K562 (cell line): ENCODE measurements at regions not wholly inside any gene's neighbourhood (a gene's known extent, or its start where the extent isn't known, plus 50 kb on each side); places are given as distances from the start of the nearest gene placed in this dataset.

Experiments
- ATAC-seq: fragments of 200-7000 bp; cut with Tn5 transposase; 3 replicates; pipeline ENCODE4 v1.9.1; 2020; ENCODE audit warnings: moderate library complexity
- BruUV-seq: library from RNA; stranded (reverse); fragments of 400-500 nt; replicated peaks from 2 replicates; lab custom pipeline; 2021; lab: Mats Ljungman, UMichigan
- CTCF ChIA-PET: fragments of 300-600 bp; formaldehyde crosslinking; extraction: SDS; loops from one replicate; lab custom pipeline; 2021; ENCODE audit warnings: low intra/inter-chr PET ratio; lab: Yijun Ruan, JAX
- POLR2A ChIA-PET: fragments of 300-600, 350-650 bp; sonication (Branson Sonifier 250); formaldehyde crosslinking; extraction: SDS; loops from one replicate; lab custom pipeline; 2021; ENCODE audit warnings: antibody characterized with exemption, inconsistent platforms; lab: Yijun Ruan, JAX
- DNase-seq, 4 experiments: peaks; one replicate each; pipeline versions ENCODE4 v3.0.0 to v3.0.0-alpha.2; 2011 to 2018; ENCODE audit warnings: low spot score in 3 of 4, mixed read lengths in 3 of 4; ENCODE audit errors: extremely low read depth in 1 of 4
- FAIRE-seq: peaks from 2 replicates; lab custom pipeline; 2011; peaks lifted over from hg19 to GRCh38; lab: Jason Lieb, UNC
- H2AFZ ChIP-seq: 2 replicates; pipeline ENCODE4 v1.6.0; 2011; ENCODE audit warnings: low read depth, low read length, control low read depth, inconsistent platforms
- H3K27ac ChIP-seq: fragments of 200-600 bp; 3 replicates; pipeline ENCODE4 v1.8.0; 2011; ENCODE audit warnings: low read depth, mild to moderate bottlenecking, control low read depth, inconsistent platforms, low read length, moderate library complexity, mixed read lengths; ENCODE audit errors: extremely low read depth
- H3K27me3 ChIP-seq, 2 experiments: fragments of 300-600 bp in 1 of 2; 2 replicates in 1 of 2; 3 replicates in 1 of 2; pipeline versions ENCODE4 v1.6.0 to v1.8.0; 2011; ENCODE audit warnings: inconsistent platforms in 2 of 2, low read length in 2 of 2, mild to moderate bottlenecking in 1 of 2, mixed read lengths in 1 of 2, moderate library complexity in 1 of 2; ENCODE audit not compliant: control insufficient read depth in 2 of 2, insufficient read depth in 2 of 2
- H3K36me3 ChIP-seq: fragments of 300-600 bp; 3 replicates; pipeline ENCODE4 v1.8.0; 2011; ENCODE audit warnings: mild to moderate bottlenecking, low read length, inconsistent platforms; ENCODE audit not compliant: control insufficient read depth, insufficient read depth
- H3K4me1 ChIP-seq, 2 experiments: fragments of 200-600 bp in 1 of 2; replicated peaks in 1 of 2; 2 replicates in 1 of 2; 3 replicates in 1 of 2; pipeline versions ENCODE4 v1.5.1 to v1.8.0; 2011; ENCODE audit warnings: inconsistent platforms in 2 of 2, low read length in 2 of 2, mild to moderate bottlenecking in 1 of 2, mixed read lengths in 1 of 2, moderate library complexity in 1 of 2; ENCODE audit not compliant: control insufficient read depth in 2 of 2, insufficient read depth in 2 of 2
- H3K4me2 ChIP-seq: 2 replicates; pipeline ENCODE4 v1.6.1; 2011; ENCODE audit warnings: low read length, control low read depth, inconsistent platforms, mixed read lengths; ENCODE audit not compliant: insufficient read depth
- H3K4me3 ChIP-seq: fragments of 200-600 bp; sonication (generic), shearing (Covaris generic); 2 replicates; pipeline ENCODE4 v1.5.1; 2016; ENCODE audit warnings: control low read depth, inconsistent platforms
- H3K79me2 ChIP-seq: fragments of 200-600 bp; 3 replicates; pipeline ENCODE4 v1.8.0; 2011; ENCODE audit warnings: low read length, inconsistent platforms; ENCODE audit not compliant: control insufficient read depth, insufficient read depth
- H3K9ac ChIP-seq, 2 experiments: 2 replicates each; pipeline versions ENCODE4 v1.6.0 to v1.6.1; 2011; ENCODE audit warnings: low read depth in 2 of 2, low read length in 2 of 2, control low read depth in 1 of 2, inconsistent platforms in 1 of 2, mild to moderate bottlenecking in 1 of 2, mixed read lengths in 1 of 2; ENCODE audit not compliant: insufficient read depth in 1 of 2
- H3K9me1 ChIP-seq: one replicate; pipeline ENCODE4 v1.6.0; 2011; ENCODE audit warnings: inconsistent platforms, mild to moderate bottlenecking, low read length, moderate library complexity; ENCODE audit not compliant: control insufficient read depth, insufficient read depth
- H3K9me3 ChIP-seq: replicated peaks from 2 replicates; pipeline ENCODE4 v1.5.1; 2011; ENCODE audit warnings: low read depth, low read length, inconsistent platforms; ENCODE audit not compliant: control insufficient read depth, insufficient read depth
- H4K20me1 ChIP-seq: replicated peaks from 2 replicates; pipeline ENCODE4 v1.6.1; 2011; ENCODE audit warnings: low read length, inconsistent platforms, mixed read lengths; ENCODE audit not compliant: control insufficient read depth, insufficient read depth
- FOXA3 ChIP-seq, 2 experiments: fragments of 450-650 bp in 1 of 2; sonication (generic) in 1 of 2; formaldehyde crosslinking; IDR thresholded peaks in 1 of 2; conservative IDR thresholded peaks in 1 of 2; 2 replicates each; pipeline versions ENCODE4 v1.4.0 to v1.8.0; 2020 to 2022; ENCODE audit warnings: mild to moderate bottlenecking in 2 of 2, missing genetic modification reagents in 1 of 2
- FOXO4 ChIP-seq: fragments of 450-650 bp; formaldehyde crosslinking; IDR thresholded peaks from 2 replicates; pipeline ENCODE4 v1.4.0; 2020; ENCODE audit warnings: mild to moderate bottlenecking, moderate library complexity
- IRF9 ChIP-seq: fragments of 450-650 bp; IDR thresholded peaks from 2 replicates; pipeline ENCODE4 v1.6.1; 2016; ENCODE audit warnings: missing biosample characterization, missing genetic modification characterization
- MECOM ChIP-seq: fragments of 250-450 bp; sonication (Bioruptor Pico); IDR thresholded peaks from 2 replicates; pipeline ENCODE4 v1.8.0; 2022; ENCODE audit warnings: inconsistent platforms
- MEIS2 ChIP-seq: fragments of 450-650 bp; IDR thresholded peaks from 2 replicates; pipeline ENCODE4 v1.6.1; 2014; ENCODE audit warnings: mild to moderate bottlenecking; ENCODE audit not compliant: partially characterized antibody
- NCOA2 ChIP-seq, 2 experiments: fragments of 450-650 bp; IDR thresholded peaks; 2 replicates each; pipeline ENCODE4 v1.6.1; 2018; ENCODE audit warnings: mild to moderate bottlenecking in 2 of 2, moderate library complexity in 1 of 2; ENCODE audit not compliant: partially characterized antibody in 2 of 2
- SFPQ ChIP-seq: fragments of 200-400 bp; formaldehyde crosslinking; IDR thresholded peaks from 2 replicates; pipeline ENCODE4 v1.6.1; 2017; ENCODE audit warnings: mild to moderate bottlenecking, low read depth, low read length, moderate library complexity
- ZBTB7A ChIP-seq: IDR thresholded peaks from 2 replicates; pipeline ENCODE4 v1.6.1; 2011; ENCODE audit warnings: low read depth, mild to moderate bottlenecking, low read length, moderate library complexity, borderline replicate concordance; ENCODE audit not compliant: control insufficient read depth
- ZNF134 ChIP-seq: fragments of 250-450 bp; sonication (Bioruptor Pico); conservative IDR thresholded peaks from 2 replicates; pipeline ENCODE4 v1.4.0; 2020
- ZNF140 ChIP-seq: fragments of 250-450 bp; sonication (Bioruptor Pico); IDR thresholded peaks from 2 replicates; pipeline ENCODE4 v1.8.0; 2021; ENCODE audit warnings: moderate library complexity, mild to moderate bottlenecking, inconsistent platforms
- ZNF311 ChIP-seq: fragments of 250-450 bp; sonication (Bioruptor Pico); IDR thresholded peaks from 2 replicates; pipeline ENCODE4 v1.4.0; 2020; ENCODE audit warnings: mild to moderate bottlenecking, moderate library complexity
- WGBS: fragments of 100-300 bp; shearing (Covaris generic); methylation state at CpG from one replicate; pipeline ENCODE4 v1.1.6; 2016; ENCODE audit warnings: low coverage, mixed read lengths; ENCODE audit not compliant: insufficient coverage; ENCODE audit errors: missing lambda C conversion rate; 5-methylcytosine and 5-hydroxymethylcytosine counted together
- in situ Hi-C: fragments of 300-500 bp; cut with MboI; formaldehyde crosslinking; loops from 4 replicates; pipeline ENCODE4 v1.15.0; 2018; ENCODE audit warnings: inconsistent platforms, mixed read lengths
- intact Hi-C: fragments of 100-400 bp; cut with micrococcal nuclease; formaldehyde crosslinking; loops from 2 replicates; pipeline ENCODE4 v1.14.2; 2022

DNA sequence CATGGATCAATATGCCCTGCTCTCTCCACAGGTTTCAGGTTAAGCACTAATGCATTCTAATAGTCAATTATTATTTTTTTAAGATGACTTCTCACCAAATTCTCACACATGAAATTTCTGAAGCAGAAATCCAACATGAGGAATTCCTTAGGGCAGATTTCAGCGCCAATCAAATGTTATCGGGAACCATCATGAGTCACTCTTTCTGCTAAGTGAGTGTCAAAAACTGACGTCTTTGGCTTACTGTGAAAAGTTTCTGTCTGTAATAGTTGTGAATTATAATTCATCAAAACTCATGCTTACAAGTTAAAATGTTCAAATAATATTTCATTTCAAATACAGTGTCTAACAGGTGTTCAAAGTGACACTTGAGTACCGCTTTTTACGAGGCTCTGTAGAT is 1038.6 kb downstream of the SOCS6 start:
- POLR2A ChIA-PET, result no interaction called here
- intact Hi-C loops, result no loop called here
- Histone ChIP-seq H3K9me3 (no peaks in the 10 kb centered on the region; the same call in 1 of the 2 replicates), H3K36me3 (no peaks in the 10 kb centered on the region), H3K27me3 (no peaks in the 10 kb centered on the region), H3K9me1 (no peaks in the 10 kb centered on the region), H3K4me1 (no peaks in the 10 kb centered on the region), H3K79me2 (no peaks in the 10 kb centered on the region), H3K4me3 (no peak overlapping the region), H3K4me2 (no peak overlapping the region), H4K20me1 (no peaks in the 10 kb centered on the region)
- FAIRE-seq, result no peak
- in situ Hi-C loops, result no loop called here
- no TSS peak for BruUV-seq
- WGBS, result 0% methylated on average over 5 of the region's 5 CpGs
- DNase-seq, result no peak
- no peak for TF ChIP-seq ZNF311 (CRISPR knock-in tag)
- TF ChIP-seq, all 486 proteins: peak for 0
- Histone ChIP-seq H2AFZ (no peak overlapping the region), H3K27ac (no peak overlapping the region), H3K9ac (no peak overlapping the region)
- CTCF ChIA-PET, result no interaction called here
- ATAC-seq, result no peak

GRCh38 chr18:71326826-71327225 is 1038.0 kb downstream of the SOCS6 start:
- 14% methylated on average over 3 of the region's 3 CpGs for WGBS
- Histone ChIP-seq H3K36me3 (no peaks in the 10 kb centered on the region), H3K27me3 (no peaks in the 10 kb centered on the region), H3K9me3 (no peaks in the 10 kb centered on the region; the same call in 1 of the 2 replicates), H3K4me3 (no peak overlapping the region), H3K4me1 (no peaks in the 10 kb centered on the region), H3K4me2 (no peak overlapping the region), H2AFZ (no peak overlapping the region), H3K9ac (no peak overlapping the region), H4K20me1 (no peaks in the 10 kb centered on the region), H3K9me1 (no peaks in the 10 kb centered on the region), H3K27ac (no peak overlapping the region), H3K79me2 (no peaks in the 10 kb centered on the region)
- ChIA-PET POLR2A (no interaction called here), CTCF (no interaction called here)
- no peak for DNase-seq
- intact Hi-C loops (no loop called here), in situ Hi-C loops (no loop called here)
- BruUV-seq, result no TSS peak
- no peak for FAIRE-seq
- no peak for ATAC-seq
- no peak for TF ChIP-seq NCOA2 (IDR thresholded peaks at IDR 0.05; ENCODE audit: partially characterized antibody in 2 of 2)
- TF ChIP-seq IRF9 (tag), result no peak
- no peak for TF ChIP-seq ZBTB7A
- no peak for TF ChIP-seq FOXA3 (CRISPR knock-in tag; conservative IDR thresholded peaks at IDR 0.05 in 1 of 2, IDR thresholded peaks at IDR 0.05 in 1 of 2)
- TF ChIP-seq MEIS2, result no peak
- no peak for TF ChIP-seq FOXO4 (CRISPR knock-in tag)
- no peak for TF ChIP-seq ZNF134
- TF ChIP-seq SFPQ, result no peak
- no peak for TF ChIP-seq ZNF140 (CRISPR knock-in tag)
- no peak for TF ChIP-seq MECOM (CRISPR knock-in tag)
